ENCODE measurements at regions not wholly inside any gene's neighbourhood (a gene's known extent, or its start where the extent isn't known, plus 50 kb on each side); places are given as distances from the start of the nearest gene placed in this dataset.
"Not testable (repeated sequence)": the region's sequence is repeated elsewhere in the genome, so short reads cannot be mapped to it uniquely, and the experiment has no call there.

- DNase-seq, result no peak
These were observed 299.8 kb upstream of the SOX14 start for GRCh38 chr3:137464341-137464740.

DNA sequence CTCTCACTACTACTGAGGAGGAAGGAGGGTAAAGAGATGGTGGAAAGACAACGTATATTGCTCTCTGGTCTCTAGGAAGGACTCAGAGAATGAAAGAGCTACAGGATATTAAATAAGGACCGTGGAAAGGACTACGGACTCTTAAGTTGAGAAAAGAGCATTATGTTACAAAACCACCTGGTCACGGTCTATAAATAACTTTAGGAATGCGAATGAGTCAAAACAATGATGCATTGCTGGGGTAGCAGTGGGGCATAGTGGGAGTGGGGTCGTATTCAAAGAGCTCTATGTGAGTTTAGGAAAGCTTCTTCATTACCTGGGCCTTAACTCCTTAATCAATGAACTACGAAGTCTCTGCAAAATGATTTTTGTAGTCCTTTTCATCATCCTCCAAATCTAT is 295.7 kb upstream of the SOX14 start:
- no peak for DNase-seq

DNA sequence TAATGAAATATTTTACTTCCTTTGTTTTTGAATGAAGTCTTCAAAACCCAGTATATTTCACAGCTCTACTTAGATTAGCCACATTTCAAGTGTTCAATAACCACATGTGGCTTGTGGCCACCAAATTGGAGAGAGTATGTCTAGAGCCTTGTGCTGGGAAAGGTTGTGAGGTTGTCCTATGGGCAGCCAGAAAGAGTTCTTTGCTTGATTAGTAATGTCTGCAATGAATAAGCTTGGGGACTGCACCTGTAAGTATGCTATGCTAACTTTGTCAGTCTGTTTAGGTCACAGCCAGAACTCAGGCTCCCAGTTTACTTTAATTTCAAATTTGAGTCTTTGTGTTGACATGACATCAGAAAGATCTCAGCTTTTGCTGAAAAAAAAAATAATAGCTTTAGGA is 294.9 kb upstream of the SOX14 start:
- DNase-seq, result no peak

GRCh38 chr3:137471130-137471529 is 293.0 kb upstream of the SOX14 start:
- no peak for DNase-seq

DNA sequence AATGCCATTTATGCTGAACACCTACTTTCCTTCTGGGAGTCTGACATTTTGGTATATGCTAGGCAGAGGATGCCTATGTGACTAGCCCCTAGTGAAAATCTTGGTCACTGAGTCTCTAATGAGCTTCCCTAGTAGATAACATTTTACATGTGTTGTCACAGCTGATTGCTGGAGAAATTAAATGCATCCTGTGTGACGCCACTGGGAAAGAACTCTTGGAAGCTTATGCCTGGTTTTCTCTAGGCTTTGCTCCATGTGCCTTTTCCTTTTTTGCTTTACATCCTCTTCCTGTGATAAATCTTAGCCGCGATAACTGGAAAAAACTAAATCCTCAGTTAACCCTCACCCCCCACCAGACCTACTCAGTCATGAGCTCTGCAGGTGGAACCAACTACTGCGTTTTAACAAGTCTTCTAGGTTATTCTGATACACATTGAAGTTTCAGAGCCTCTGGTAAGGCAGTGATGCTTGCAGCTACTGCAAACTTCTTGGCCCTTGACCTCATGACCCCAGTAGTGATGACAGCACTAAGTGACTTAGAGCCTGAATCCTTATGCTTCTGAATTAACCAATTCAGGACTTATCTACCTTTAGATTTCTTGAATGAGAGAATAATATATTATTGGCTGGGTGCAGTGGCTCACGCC is 292.4 kb upstream of the SOX14 start:
- DNase-seq, result no peak

DNA sequence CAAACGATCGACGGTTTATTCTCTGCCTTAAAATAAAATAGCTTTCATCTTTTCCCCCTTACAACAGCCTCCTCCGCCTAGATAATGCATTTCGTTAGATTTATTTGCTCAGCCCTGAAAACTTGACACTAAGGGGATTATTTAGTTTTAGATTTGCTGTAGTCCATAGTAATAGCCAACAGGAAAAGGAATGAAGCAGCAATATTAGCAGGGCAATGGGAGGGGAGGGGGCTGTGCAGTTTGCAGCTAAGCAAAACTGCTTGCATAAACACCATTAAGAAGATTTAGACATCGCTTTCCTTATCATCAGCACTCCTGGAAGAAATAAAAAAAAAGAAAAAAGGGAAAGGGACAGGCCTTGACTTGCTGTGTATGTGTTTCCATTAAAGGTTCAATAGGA is 286.5 kb upstream of the SOX14 start:
- no peak for DNase-seq

DNA sequence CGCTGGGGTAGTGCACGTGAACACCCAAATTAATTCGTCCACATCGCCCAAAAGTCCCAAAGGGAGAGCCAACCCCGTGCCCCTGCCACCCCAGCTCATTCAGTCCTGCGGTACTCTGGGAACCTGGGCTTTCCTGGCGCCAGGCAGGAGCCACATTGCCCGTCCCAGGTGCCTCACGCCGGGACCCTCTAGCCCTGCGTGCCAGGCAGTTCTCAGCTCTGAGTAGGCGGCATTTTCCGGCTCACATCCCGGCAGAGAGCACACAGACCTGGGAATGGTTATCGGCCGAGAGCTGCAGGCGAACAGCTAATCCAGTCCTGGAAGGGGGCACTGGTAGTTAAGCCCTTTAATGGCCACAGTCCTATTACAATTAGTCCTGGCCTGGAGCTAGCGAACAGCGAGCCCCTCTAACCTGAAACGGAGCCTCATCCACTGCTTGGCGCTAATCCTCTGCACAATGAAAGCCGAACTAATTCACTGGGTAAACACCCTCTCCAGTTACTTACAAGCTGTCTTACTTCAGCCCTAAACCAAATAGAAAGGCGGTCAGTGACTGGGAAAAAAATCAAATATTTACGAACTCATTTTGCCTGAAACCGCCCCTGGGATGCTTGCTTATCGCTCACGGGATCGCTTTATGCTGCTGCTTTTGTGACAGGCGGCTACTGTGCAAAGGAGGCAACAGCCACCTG is 254.6 kb upstream of the SOX14 start:
- no peak for DNase-seq

GRCh38 chr3:137511655-137512054 is 252.5 kb upstream of the SOX14 start:
- DNase-seq, result no peak

DNA sequence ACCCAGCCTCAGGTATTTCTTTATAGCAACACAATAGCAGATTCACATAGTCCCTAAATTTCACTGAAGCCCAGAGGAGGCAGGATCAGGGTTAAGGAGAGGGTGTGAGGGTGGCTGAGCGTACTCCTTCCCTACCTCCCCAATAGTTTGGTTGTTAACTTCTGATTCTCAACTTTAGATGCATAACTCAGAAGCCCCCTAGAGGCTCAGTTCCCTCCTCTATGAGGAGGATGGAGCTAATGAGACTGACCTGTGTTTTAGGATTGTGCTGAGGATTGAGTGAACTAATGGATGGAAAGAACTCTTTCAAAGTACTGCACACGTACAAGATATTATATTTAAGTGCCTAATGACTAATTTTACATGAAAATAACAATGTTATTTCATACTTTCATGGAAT is 249.3 kb upstream of the SOX14 start:
- DNase-seq, result no peak

GRCh38 chr3:137519602-137520001 is 244.5 kb upstream of the SOX14 start:
- no peak for DNase-seq

- DNase-seq, result no peak
These were observed 239.4 kb upstream of the SOX14 start for GRCh38 chr3:137524751-137525150.

DNA sequence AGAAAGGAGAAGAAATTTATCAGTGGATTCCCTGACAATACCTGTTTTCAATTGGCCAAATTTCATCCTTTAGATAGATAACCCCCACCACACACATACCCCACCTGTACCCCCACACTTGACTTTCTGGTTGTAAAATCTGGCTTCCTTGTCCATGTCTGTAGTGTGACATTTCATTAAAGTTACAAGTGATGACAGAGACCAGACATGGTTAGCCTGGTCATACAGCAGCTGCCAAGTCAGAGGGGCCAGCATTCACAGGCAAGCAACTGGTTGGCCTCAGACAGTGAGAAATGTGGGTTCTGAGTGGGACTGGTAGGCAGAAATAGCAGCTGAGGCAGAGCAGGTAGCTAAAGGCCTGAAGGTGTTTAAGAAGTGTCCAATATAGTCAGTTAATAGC is 238.6 kb upstream of the SOX14 start:
- no peak for DNase-seq

GRCh38 chr3:137542049-137542448 is 222.1 kb upstream of the SOX14 start:
- no peak for DNase-seq

DNA sequence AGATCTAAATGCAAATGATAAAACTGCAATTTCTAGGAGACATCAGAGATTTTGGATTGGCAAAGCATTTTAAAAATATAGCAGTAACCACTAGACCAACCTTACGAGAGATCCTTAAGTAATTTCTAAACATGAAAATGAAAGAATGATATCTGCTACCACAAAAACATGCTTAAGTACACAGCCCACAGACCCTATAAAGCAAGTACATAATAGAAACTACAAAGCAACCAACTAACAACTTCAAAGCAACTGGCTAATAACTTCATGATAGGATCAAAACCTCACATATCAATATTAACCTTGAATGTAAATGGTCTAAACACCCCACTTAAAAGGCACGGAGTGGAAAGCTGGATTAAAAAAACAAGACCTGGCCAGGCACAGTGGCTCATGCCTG is 209.9 kb upstream of the SOX14 start:
- no peak for DNase-seq

DNA sequence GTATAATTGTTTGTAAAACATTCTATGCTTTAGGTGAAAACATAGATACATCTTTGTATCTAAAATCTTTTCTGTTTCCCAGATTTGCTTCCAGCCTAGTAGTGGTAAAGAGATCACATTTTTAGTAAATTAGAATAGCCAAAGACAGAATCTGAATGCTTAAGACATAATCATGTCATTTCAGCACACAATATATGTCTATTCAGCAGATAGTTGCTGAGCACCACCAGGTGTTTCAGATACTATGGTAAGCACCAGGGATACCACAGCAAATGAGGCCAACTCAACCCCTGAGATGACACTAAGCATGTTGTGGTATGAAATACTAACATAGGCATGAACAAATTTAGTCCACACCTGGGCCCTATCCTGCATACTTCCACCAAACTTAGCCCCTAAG is 195.2 kb upstream of the SOX14 start:
- no peak for DNase-seq

DNA sequence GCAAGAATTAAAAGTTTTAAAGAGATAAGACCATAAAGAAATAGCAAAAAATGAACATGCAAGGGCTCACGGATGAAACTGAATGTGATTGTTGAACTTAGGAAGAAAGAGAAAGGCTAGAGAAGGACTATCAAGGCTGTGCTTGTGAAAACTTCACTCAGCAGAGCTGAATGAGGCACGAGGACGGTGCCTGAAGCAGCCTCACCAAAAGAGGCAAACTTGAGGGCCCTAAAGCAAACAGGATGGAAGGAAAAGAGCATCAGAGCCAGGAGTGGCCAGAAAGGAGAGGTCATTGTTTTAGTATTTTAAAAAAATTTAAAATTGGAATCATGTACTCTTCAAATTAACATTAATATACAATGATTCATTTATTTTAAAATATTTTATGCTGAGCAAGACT is 191.2 kb upstream of the SOX14 start:
- no peak for DNase-seq

DNA sequence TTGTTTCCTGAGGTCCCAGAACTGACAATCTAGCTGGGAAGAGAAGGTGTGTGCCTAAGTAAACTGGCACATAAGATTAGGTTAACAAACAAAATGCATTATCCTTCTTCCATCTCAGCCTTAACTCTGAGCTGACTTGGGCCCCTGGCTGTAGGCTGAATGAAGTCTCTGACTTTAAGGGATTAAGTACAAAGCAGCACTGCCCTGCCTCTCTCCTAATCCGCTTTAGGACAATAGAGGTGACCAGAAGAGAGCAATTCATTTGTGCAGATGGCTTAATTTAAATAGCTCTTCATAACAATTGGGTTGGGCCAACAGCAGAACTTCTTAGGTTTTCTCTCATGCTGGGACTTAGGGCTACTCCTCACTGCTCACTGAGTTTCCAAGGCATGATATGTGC is 181.6 kb upstream of the SOX14 start:
- DNase-seq, result no peak

- no peak for DNase-seq
These were observed 180.9 kb upstream of the SOX14 start for GRCh38 chr3:137583256-137583655.

DNA sequence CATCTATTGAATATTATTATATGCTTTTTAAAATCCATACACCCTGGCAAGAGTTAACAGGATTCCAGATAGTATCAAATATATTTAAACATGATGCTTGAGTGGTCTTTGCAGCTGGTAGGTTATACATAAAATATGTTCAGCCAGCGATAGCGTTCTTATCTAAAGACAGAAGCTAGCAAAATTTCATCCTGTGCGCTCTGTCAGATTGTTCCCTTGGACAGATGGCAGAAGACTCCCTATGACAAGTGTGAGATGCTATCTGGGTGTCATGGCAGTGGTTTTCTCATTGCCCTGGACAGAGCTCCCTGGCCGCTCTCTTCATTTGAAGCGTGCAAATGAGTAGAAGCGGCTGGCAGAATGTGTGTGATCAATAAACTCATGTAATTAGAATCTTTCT is 175.2 kb upstream of the SOX14 start:
- DNase-seq, result no peak

DNA sequence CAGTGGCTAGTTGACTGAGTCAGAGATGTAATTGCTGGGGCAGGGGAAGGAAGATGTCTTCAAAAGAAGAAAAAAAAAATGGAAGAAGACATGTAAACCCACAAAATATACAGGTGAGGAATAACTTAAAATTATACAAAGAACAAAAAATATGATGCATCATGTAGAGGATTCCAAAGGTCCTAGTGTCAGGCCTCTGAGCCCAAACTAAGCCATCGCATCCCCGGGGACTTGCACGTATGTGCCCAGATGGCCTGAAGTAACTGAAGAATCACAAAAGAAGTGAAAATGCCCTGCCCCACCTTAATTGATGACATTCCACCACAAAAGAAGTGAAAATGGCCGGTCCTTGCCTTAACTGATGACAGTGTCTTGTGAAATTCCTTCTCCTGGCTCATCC is 168.7 kb upstream of the SOX14 start:
- DNase-seq, result not testable (repeated sequence)

DNA sequence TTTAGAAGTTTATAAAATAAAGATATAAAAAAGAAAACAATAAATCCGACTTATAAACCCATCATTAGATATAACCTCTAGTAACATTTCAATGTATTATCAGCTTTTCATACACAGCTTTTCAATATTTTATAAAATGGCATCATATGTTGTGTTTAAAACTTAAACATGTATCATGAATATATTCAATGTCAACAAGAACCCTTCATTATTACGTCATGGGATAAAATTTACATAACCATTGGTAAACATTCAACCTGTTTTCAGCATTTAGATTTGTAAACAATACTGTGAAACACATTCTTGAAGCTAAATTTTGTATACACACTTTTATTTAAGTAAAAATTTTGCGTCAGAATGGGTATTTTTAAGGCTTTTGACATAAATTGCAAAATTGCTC is 153.4 kb upstream of the SOX14 start:
- DNase-seq, result no peak

- no peak for DNase-seq
These were observed 151.8 kb upstream of the SOX14 start for GRCh38 chr3:137612291-137612690.

DNA sequence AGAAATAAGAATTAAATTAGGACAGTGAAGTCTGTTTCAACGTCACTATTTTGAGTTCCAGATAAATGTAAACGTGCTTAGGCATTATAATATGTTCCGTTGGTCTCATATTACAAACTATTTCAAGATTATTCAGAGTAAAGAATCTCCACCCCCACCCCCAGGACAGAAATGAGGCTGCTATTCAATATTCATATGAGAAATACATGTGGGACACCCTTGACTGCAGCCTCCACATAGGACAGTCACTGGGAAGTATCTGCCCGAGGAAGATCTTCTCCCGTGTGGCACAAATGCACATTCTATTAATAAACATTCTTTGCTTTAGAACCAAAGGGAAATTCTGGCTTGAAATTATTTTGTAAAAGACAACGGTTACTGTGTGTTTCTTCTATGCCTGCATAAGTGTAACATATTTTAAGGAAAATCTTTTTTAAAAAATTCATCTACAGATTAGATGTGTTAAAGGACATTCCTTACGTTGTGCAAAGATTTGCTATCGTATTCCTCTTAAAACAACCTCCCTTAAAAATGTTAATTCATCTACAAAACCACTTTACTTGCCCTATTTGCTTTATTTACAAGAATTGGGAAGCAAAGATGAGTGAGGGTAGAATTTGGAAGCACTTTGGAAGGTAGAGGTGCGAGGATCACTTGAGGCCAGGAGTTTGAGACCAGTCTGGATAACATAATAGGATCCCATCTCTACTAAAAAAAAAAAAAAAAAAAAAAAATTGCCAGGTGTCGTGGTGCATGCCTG is 148.3 kb upstream of the SOX14 start:
- no peak for DNase-seq

All from CD4-positive, alpha-beta T cell treated with Interleukin-4 for 4 hours (primary cell).